Endothelial cell of umbilical vein (primary cell): ENCODE measurements at regions not wholly inside any gene's neighbourhood (a gene's known extent, or its start where the extent isn't known, plus 50 kb on each side); places are given as distances from the start of the nearest gene placed in this dataset.

Source experiments
- BruUV-seq: library from RNA; stranded (reverse); fragments of 400-500 nt; replicated peaks from 2 replicates; lab custom pipeline; 2021; lab: Mats Ljungman, UMichigan
- CTCF ChIA-PET: fragments of 300-600, 350-600 bp; sonication (Branson Sonifier 250); formaldehyde crosslinking; loops from one replicate; lab custom pipeline; 2021; ENCODE audit warnings: antibody characterized with exemption, inconsistent platforms; lab: Charles Lee
- POLR2A ChIA-PET: fragments of 300-600, 350-600 bp; sonication (Branson Sonifier 250); formaldehyde crosslinking; loops from one replicate; lab custom pipeline; 2021; ENCODE audit warnings: antibody characterized with exemption, inconsistent platforms; lab: Charles Lee
- DNase-seq: peaks from one replicate; pipeline ENCODE4 v3.0.0-alpha.2; 2011; ENCODE audit warnings: low read depth, low spot score
- FAIRE-seq: peaks from 2 replicates; lab custom pipeline; 2011; peaks lifted over from hg19 to GRCh38; lab: Jason Lieb, UNC
- H2AFZ ChIP-seq: 2 replicates; pipeline ENCODE4 v1.6.0; 2012; ENCODE audit warnings: low read depth, low read length, control low read depth, inconsistent platforms
- H3K27ac ChIP-seq: 2 replicates; pipeline ENCODE4 v1.5.1; 2011; ENCODE audit warnings: low read depth, mild to moderate bottlenecking, control low read depth, low read length, moderate library complexity; ENCODE audit not compliant: insufficient read depth
- H3K27me3 ChIP-seq, 2 experiments: 2 replicates each; pipeline versions ENCODE4 v1.6.0 to v1.6.1; 2011; ENCODE audit warnings: low read length in 2 of 2, mixed read lengths in 1 of 2; ENCODE audit not compliant: control insufficient read depth in 2 of 2, insufficient read depth in 2 of 2
- H3K36me3 ChIP-seq, 2 experiments: 2 replicates in 1 of 2; 3 replicates in 1 of 2; pipeline ENCODE4 v1.5.1; 2011; ENCODE audit warnings: low read length in 2 of 2, mild to moderate bottlenecking in 1 of 2, moderate library complexity in 1 of 2; ENCODE audit not compliant: control insufficient read depth in 2 of 2, insufficient read depth in 2 of 2; ENCODE audit errors: extremely low read depth in 1 of 2
- H3K4me1 ChIP-seq: 3 replicates; pipeline ENCODE4 v1.5.1; 2011; ENCODE audit warnings: mild to moderate bottlenecking, low read length; ENCODE audit not compliant: control insufficient read depth, insufficient read depth; ENCODE audit errors: extremely low read depth
- H3K4me2 ChIP-seq: 2 replicates; pipeline ENCODE4 v1.6.1; 2011; ENCODE audit warnings: low read length, control low read depth, mixed read lengths; ENCODE audit not compliant: insufficient read depth
- H3K4me3 ChIP-seq, 3 experiments: fragments of 200-600 bp in 1 of 3; sonication (generic), shearing (Covaris generic) in 1 of 3; replicated peaks in 1 of 3; 2 replicates each; pipeline ENCODE4 v1.5.1; 2011 to 2016; ENCODE audit warnings: control low read depth in 3 of 3, low read length in 3 of 3, mild to moderate bottlenecking in 2 of 3, inconsistent platforms in 1 of 3, low read depth in 1 of 3, moderate library complexity in 1 of 3; ENCODE audit not compliant: insufficient read depth in 1 of 3
- H3K79me2 ChIP-seq: 2 replicates; pipeline ENCODE4 v1.6.0; 2012; ENCODE audit warnings: low read length, inconsistent platforms; ENCODE audit not compliant: control insufficient read depth, insufficient read depth
- H3K9ac ChIP-seq: replicated peaks from 2 replicates; pipeline ENCODE3; 2011; ENCODE audit warnings: low read length, control low read depth; ENCODE audit not compliant: insufficient read depth; ENCODE audit errors: extremely low read depth
- H3K9me1 ChIP-seq: replicated peaks from 3 replicates; pipeline ENCODE4 v1.6.0; 2011; ENCODE audit warnings: mild to moderate bottlenecking, low read length; ENCODE audit not compliant: control insufficient read depth, insufficient read depth; ENCODE audit errors: extremely low read depth
- H3K9me3 ChIP-seq: replicated peaks from 2 replicates; pipeline ENCODE4 v1.5.1; 2012; ENCODE audit warnings: low read length, inconsistent platforms; ENCODE audit not compliant: control insufficient read depth, insufficient read depth
- H4K20me1 ChIP-seq: replicated peaks from 2 replicates; pipeline ENCODE3; 2011; ENCODE audit warnings: mild to moderate bottlenecking, low read length; ENCODE audit not compliant: control insufficient read depth, insufficient read depth; ENCODE audit errors: extremely low read depth
- CTCF ChIP-seq, 2 donors: IDR thresholded peaks; 1 replicate in 1 of 2; 2 replicates in 1 of 2; pipeline ENCODE4 v1.5.1; 2011; ENCODE audit warnings: low read length in 2 of 2, mild to moderate bottlenecking in 2 of 2, moderate library complexity in 2 of 2, control low read depth in 1 of 2, inconsistent platforms in 1 of 2, low read depth in 1 of 2; ENCODE audit not compliant: insufficient read depth in 1 of 2; ENCODE audit errors: extremely low read depth in 1 of 2
- EZH2 ChIP-seq: IDR thresholded peaks from 2 replicates; pipeline ENCODE4 v1.6.1; 2012; ENCODE audit warnings: borderline replicate concordance, low read depth, mild to moderate bottlenecking, moderate library complexity, low read length, inconsistent platforms; ENCODE audit not compliant: severe bottlenecking
- FOS ChIP-seq: IDR thresholded peaks from 2 replicates; pipeline ENCODE4 v1.6.1; 2011; ENCODE audit warnings: mild to moderate bottlenecking, low read length, moderate library complexity, borderline replicate concordance; ENCODE audit not compliant: insufficient read depth
- GATA2 ChIP-seq: IDR thresholded peaks from 2 replicates; pipeline ENCODE4 v1.7.0; 2011; ENCODE audit warnings: low read depth, mild to moderate bottlenecking, moderate library complexity, mixed read lengths, low read length; ENCODE audit not compliant: insufficient read length, insufficient read depth
- JUN ChIP-seq: IDR thresholded peaks from 2 replicates; pipeline ENCODE4 v1.6.1; 2011; ENCODE audit warnings: borderline replicate concordance, low read depth; ENCODE audit not compliant: insufficient read length, insufficient read depth
- MYC ChIP-seq: IDR thresholded peaks from one replicate; pipeline ENCODE4 v1.6.1; 2011; ENCODE audit warnings: mild to moderate bottlenecking, low read depth, low read length
- POLR2A ChIP-seq: IDR thresholded peaks from 2 replicates; pipeline ENCODE4 v1.6.1; 2012; ENCODE audit warnings: low read depth, mild to moderate bottlenecking, control low read depth, low read length
- POLR2AphosphoS5 ChIP-seq: IDR thresholded peaks from 2 replicates; pipeline ENCODE4 v1.6.1; 2012; ENCODE audit warnings: low read depth, mild to moderate bottlenecking, control low read depth, low read length, moderate library complexity; ENCODE audit not compliant: insufficient read depth
- dilution Hi-C: fragments of 300-500 bp; cut with MboI; formaldehyde crosslinking; loops from one replicate; pipeline ENCODE4 v1.15.0; 2019; ENCODE audit warnings: low sequenced_read_pairs; ENCODE audit not compliant: extremely low pct_ligation_motif_present
- intact Hi-C: fragments of 100-400 bp; cut with micrococcal nuclease; formaldehyde crosslinking; loops from one replicate; pipeline ENCODE4 v1.10.0; 2022
- TF ChIP-seq, protein P1 (sequence below): IDR thresholded peaks from 2 replicates; pipeline ENCODE4 v1.6.1; 2011; ENCODE audit not compliant: insufficient read depth, insufficient read length

DNA sequence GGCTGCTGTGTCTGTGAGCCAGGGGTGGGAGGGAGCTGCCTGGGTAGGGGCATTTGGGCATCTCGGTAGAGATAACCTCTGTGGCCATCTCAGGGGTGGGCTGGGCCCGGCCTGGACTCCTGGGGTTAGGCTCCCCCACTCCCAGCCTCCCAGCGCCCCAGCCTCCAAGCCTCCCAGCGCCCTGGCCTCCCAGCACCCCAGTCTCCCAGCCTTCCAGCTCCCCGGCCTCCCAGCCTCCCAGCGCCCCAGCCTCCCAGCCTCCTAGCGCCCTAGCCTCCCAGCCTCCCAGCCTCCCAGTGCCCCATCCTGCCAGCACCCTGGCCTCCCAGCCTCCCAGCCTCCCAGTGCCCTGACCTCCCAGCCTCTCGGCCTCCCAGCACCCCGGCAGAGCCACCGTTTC is 85.1 kb upstream of the TTC34 start:
- Histone ChIP-seq H3K36me3 (no peaks in the 10 kb centered on the region), H3K9ac (no peak overlapping the region), H4K20me1 (no peaks in the 10 kb centered on the region), H3K9me3 (peaks cover 3% of the 10 kb centered on the region), H3K9me1 (no peaks in the 10 kb centered on the region), H3K27me3 (no peaks in the 10 kb centered on the region), H3K4me2 (no peak overlapping the region), H3K4me1 (no peaks in the 10 kb centered on the region), H3K79me2 (no peaks in the 10 kb centered on the region), H3K4me3 (no peak overlapping the region), H3K27ac (no peak overlapping the region), H2AFZ (no peak overlapping the region)
- TF ChIP-seq POLR2A (no peak), FOS (no peak), POLR2AphosphoS5 (no peak), GATA2 (no peak), EZH2 (no peak)
- TF ChIP-seq, protein P1, sequence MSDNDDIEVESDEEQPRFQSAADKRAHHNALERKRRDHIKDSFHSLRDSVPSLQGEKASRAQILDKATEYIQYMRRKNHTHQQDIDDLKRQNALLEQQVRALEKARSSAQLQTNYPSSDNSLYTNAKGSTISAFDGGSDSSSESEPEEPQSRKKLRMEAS = no peak
- DNase-seq = no peak
- ChIA-PET CTCF (no interaction called here), POLR2A (no interaction called here)
- dilution Hi-C loops (no loop called here), intact Hi-C loops (no loop called here)
- FAIRE-seq = no peak
- BruUV-seq = no TSS peak

- POLR2A ChIA-PET = no interaction called here
- no peaks in the 10 kb centered on the region for H3K27me3 ChIP-seq
- H3K4me2 ChIP-seq = no peak overlapping the region
- peaks cover 3% of the 10 kb centered on the region for H3K9me3 ChIP-seq
- H2AFZ ChIP-seq = no peak overlapping the region
- H3K9ac ChIP-seq = no peak overlapping the region
- intact Hi-C loops = no loop called here
- no TSS peak for BruUV-seq
- no peaks in the 10 kb centered on the region for H3K79me2 ChIP-seq
- TF ChIP-seq CTCF (IDR thresholded peaks at IDR 0.05; ENCODE audit: extremely low read depth in 1 of 2, insufficient read depth in 1 of 2, low read depth in 1 of 2, low read length in 2 of 2) = no peak
- no peak for TF ChIP-seq POLR2A
- TF ChIP-seq JUN = no peak
- TF ChIP-seq FOS = no peak
- no peak for TF ChIP-seq POLR2AphosphoS5
- TF ChIP-seq, protein P1 = no peak
- no peak for TF ChIP-seq MYC
- TF ChIP-seq EZH2 = no peak
- TF ChIP-seq GATA2 = no peak
- no peak overlapping the region for H3K4me3 ChIP-seq
- H4K20me1 ChIP-seq = no peaks in the 10 kb centered on the region
- CTCF ChIA-PET = no interaction called here
- H3K27ac ChIP-seq = no peak overlapping the region
- dilution Hi-C loops = no loop called here
- FAIRE-seq = no peak
- no peaks in the 10 kb centered on the region for H3K4me1 ChIP-seq
- no peaks in the 10 kb centered on the region for H3K9me1 ChIP-seq
- H3K36me3 ChIP-seq = no peaks in the 10 kb centered on the region
- no peak for DNase-seq
Measured at GRCh38 chr1:2887941-2888855, 86.7 kb upstream of the TTC34 start.
